GM19395 (cell line): ENCODE measurements at regions not wholly inside any gene's neighbourhood (a gene's known extent, or its start where the extent isn't known, plus 50 kb on each side); places are given as distances from the start of the nearest gene placed in this dataset.
A peak's percentile ranks its signal among the peaks of the same experiment; 100 is the strongest.

Source experiments
- ATAC-seq: cut with Tn5 transposase; IDR thresholded peaks from one replicate; pipeline ENCODE4 v1.9.1; 2021; ENCODE audit warnings: mild to moderate bottlenecking, moderate library complexity; ENCODE audit not compliant: unreplicated experiment

DNA sequence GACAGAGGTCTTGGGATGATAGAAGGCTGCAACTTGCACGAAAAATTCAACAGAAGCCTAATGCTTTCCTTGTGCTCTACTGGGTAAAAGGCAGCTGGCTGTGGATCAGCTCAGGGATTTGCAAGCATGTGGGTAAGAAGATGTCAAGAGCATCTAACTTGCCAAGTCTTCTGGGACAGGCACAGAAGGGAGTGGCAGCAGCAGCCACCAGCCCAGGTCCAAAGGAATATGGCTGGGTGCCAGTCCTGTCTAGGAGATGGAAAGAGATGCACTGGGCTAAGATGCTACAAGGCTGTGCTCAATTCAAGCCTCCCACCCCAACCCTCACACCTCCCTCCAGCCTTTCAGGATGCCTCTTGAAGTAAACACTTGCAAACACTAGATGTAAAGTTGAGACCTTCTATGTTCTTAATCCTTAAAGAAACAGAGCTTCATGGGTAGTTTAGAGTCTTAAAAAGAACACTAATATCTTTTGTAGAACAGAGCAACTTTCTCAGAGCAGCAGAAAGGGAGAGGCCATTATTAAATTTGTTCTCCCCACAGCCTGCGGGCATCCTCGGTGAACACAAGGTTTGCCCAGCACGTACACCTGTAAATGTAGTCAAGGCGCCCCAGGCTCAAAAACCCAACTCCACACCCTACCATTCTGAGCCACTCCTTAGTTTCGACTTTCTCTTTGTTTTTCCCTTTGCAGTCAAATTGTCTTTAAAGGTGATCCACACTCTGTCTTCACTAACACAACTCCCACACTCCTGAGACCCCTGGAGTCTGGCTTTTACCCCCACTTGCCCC is 64.6 kb upstream of the BCAR3 start:
- ATAC-seq: no peak

- peak; percentile 57 for ATAC-seq
Observed at GRCh38 chr1:93744299-93744988, 62.8 kb upstream of the BCAR3 start.

- ATAC-seq: no peak
Observed at GRCh38 chr1:93743465-93743864, 61.8 kb upstream of the BCAR3 start.

- ATAC-seq: no peak
Observed at GRCh38 chr1:93740601-93741031, 59.0 kb upstream of the BCAR3 start.

GRCh38 chr1:93740157-93740556 is 58.5 kb upstream of the BCAR3 start:
- no peak for ATAC-seq

DNA sequence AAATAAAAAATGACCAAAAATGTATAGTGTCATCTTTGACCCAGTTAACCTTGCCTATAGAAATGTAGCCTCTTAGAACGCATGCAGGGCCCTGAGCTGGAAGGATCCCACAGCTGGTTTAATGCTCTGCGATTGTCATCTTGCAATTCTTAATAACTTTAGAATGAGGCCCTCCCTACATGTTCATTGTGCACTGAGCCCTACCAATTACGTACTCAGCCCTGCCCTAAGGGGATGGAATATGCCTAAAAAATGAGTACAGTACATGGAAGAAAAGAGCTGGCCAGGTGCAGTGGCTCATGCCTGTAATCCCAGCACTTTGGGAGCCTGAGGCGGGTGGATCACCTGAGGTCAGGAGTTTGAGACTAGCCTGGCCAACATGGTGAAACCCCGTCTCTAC is 57.8 kb upstream of the BCAR3 start:
- no peak for ATAC-seq

DNA sequence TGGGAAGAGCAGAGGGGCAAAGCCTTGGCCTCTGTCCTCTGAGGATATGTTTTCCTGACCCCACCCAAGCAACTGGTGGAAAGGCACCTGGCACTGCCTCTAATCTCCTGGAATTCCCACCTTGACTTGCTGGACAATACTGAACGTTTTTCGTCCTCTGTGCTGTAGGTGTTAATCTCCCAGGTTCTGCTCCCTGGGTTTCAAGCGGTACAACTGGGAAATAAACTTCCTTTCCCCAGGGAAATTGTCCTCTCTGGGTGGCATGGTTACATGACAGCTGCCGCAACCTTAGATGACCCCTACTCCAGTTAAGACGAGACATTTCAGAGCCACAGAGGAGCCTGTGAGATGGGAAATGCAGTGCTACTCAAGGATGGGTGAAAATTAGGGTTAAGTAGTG is 57.3 kb upstream of the BCAR3 start:
- no peak for ATAC-seq

GRCh38 chr1:93738075-93738622 is 56.5 kb upstream of the BCAR3 start:
- no peak for ATAC-seq

GRCh38 chr1:93735722-93736121 is 54.1 kb upstream of the BCAR3 start:
- no peak for ATAC-seq

DNA sequence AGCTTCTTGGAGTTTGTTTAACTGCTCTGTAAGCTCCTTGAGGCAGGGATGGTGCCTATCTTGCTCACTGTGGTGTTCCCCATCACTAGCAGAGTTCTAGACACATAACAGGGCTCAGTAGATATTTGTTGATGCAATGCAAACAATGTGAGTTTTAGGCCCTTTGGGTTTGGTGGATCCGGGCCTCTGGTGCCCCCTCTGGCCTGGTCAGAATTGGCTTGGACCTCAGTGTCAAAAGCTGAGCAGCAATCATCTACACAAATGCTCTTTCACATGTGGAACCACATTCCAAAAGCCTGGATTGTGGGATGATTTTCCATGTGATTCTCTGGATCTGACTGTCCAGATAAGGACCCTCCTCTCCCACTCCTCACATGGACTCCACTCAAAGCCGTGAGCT is 53.4 kb upstream of the BCAR3 start:
- ATAC-seq: no peak

DNA sequence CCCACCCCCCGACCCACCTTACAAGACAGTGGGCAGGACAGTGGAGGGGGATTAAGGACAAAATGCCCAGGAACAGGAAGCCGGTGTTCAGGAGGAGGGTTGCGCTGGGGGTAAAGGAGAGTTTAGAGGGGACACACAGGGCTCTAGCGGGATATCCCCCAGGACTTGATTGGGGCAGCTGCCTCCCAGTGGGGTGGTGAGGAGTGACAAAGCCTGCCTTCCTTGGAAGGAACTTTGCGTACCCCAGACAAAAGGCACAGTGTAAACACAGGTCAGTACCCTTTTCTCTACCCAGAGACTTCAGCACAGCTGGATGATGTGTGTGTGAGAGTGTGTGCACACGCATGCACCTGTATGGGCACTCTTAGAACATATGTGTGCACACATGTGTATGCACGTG is 51.7 kb upstream of the BCAR3 start:
- no peak for ATAC-seq

DNA sequence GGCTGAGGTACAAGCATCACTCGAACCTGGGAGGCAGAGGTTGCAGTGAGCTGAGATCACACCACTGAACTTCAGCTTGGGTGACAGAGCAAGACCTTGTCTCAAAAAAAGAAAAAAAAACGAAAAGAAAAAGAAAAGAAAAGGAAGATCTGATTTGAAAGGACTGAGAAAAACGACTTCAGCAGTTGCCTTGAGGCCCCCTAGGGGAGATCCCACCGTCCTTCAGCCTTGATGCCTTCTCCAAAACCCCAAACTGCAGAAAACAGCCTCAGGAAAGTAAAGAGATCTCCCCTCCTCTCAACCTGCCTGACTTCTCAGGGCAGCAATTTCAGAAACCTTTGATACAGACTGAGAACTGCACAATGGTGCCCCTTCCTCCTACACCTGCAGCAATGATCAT is 50.9 kb upstream of the BCAR3 start:
- no peak for ATAC-seq
